GM04504 (cell line): ENCODE measurements at regions not wholly inside any gene's neighbourhood (a gene's known extent, or its start where the extent isn't known, plus 50 kb on each side); places are given as distances from the start of the nearest gene placed in this dataset.

ENCODE experiments used
- DNase-seq: peaks from one replicate; pipeline ENCODE4 v3.0.0-alpha.2; 2012; ENCODE audit warnings: low read depth

DNA sequence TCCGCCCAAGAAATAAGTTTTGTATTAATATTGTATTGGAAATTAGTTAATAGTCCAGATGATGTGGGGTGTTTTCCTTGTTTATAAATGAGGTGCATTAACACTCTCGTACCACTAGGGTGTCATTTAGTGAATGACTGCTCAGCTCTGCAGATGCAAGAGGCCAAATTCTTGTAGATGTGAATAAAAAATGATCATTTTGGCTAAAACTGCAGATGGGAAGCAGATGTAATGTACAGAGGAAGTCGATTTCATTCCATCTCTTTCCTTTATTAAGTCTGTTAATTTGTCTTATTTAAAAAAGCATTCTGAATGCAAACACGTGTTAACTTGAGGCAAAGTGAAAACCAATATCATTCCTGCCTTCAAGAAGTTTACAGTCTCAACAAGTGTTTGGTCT lies 108.1 kb downstream of the DHX15 start:
- no peak for DNase-seq

GRCh38 chr4:24475756-24476155 lies 108.6 kb downstream of the DHX15 start:
- DNase-seq, result no peak

DNA sequence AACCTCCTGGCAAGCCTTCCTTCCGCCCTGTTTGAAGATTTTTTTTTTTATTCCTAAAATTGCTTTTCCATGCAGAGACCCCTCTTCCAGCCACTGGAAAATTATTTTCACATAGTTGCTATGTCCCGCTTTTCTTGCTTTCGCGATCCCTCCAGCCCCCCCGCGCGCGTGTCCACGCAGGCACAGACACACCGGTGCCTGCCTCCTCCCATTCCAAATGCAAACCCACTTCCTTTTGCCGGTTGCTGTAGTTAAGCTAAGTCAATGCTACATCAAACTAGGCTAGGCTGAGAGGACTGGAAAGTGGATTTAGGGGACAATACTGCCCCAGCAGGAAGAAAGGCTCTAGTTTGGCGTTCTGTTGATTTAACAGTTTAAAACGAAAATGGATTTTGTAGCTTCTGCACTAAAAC lies 111.0 kb downstream of the DHX15 start:
- DNase-seq, result no peak

GRCh38 chr4:24472514-24473308 lies 111.6 kb downstream of the DHX15 start:
- DNase-seq, result peak; percentile 50

- no peak for DNase-seq
Observed at GRCh38 chr4:24472161-24472510, 112.2 kb downstream of the DHX15 start.

GRCh38 chr4:24471486-24472160 lies 112.7 kb downstream of the DHX15 start:
- DNase-seq, result no peak

GRCh38 chr4:24470666-24471485 lies 113.5 kb downstream of the DHX15 start:
- no peak for DNase-seq

DNA sequence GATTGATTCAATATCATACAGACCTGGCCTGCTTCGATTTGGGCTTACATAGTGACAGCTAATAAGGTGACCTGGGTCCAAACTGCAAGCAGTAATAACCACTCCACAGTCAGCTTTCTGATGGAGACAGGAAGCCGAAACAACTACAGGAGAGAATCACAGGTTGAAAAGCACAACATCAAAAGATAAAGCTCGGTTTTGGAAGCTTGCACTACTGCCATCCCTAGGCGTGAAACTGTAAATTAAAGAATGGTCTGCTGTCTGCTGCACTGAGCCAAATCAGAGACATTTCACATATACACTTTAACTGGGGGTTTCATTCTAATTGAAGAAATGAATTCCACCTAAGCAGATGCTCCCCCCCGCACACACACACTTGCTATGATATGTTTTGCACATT lies 116.3 kb downstream of the DHX15 start:
- DNase-seq, result no peak

DNA sequence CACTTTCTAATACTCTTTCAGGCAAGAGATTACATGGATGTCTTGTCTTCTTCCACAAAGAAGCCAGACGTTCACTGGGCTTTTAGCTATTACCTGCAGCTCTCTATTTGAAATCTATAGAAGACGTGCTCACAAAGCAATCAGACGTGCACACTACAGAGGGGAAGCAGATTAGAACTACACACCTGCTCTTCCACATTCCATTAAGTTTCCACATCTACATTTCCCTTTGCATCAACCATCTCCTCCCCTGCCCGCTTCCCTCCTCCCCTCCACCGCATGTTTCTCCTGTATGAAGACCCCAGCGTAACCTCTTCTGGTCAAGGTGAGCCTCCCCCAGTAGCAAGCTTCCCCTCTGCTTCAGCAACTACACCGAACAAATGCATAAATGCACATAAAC lies 119.8 kb downstream of the DHX15 start:
- no peak for DNase-seq

GRCh38 chr4:24456431-24456830 lies 127.9 kb downstream of the DHX15 start:
- DNase-seq, result no peak

- DNase-seq, result no peak
Observed at GRCh38 chr4:24453951-24454350, 130.4 kb downstream of the DHX15 start.

DNA sequence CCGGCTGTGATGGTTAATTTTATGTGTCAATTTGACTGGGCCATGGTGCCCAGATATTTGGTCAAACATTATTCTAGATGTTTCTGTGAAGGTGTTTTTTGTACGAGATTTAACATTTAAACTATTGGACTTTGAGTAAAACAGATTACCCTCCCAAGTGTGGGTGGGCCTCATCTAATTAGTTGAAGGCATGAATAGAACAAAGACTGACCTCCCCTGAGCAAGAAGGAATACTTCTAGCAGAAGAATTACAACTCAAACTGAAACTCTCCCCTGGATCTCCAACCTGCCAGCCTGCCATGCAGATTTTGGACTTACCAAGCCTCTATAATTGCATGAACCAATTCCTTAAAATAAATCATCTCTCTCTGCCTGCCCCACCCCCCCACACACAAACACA lies 132.5 kb downstream of the DHX15 start:
- DNase-seq, result no peak

GRCh38 chr4:24443200-24443599 lies 141.2 kb downstream of the DHX15 start:
- no peak for DNase-seq

DNA sequence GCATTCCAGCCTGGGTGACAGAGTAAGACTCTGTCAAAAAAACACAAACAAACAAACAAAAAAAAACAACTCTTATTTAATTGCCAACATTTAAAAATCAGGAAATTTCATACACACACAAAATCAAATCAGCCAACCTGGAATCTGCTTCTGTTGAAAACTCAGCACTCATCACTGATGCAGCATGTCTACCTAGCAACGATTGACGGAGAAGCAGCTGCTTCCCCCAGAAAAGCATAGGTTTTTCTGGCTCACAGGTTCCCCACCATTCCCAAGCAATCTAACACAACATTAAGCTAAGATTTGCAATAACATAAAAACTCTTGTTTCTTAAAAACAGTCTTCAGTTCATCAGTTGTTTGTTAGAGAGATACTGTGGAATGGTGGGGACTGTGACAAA lies 143.6 kb downstream of the DHX15 start:
- no peak for DNase-seq

DNA sequence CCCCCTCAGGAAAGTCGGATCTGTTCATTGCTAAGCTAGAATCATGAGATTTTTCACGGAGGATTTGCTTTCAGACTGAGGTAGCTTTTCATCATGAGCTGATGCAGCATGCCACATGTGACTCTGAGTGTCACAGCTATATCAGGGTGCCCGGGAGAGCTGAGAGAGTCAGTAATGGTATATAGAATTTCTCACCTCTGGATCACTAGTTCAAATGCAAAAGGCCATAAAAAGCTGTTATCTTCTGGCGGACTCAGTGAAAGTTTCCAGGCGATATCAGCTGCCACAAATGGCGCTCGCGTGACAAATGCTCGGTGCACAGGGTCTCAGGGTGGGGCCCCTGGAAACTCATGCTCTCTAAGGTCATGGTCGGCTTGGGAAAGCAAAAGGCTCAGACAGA lies 150.1 kb downstream of the DHX15 start:
- no peak for DNase-seq

GRCh38 chr4:24433515-24434214 lies 150.7 kb downstream of the DHX15 start:
- DNase-seq, result no peak

DNA sequence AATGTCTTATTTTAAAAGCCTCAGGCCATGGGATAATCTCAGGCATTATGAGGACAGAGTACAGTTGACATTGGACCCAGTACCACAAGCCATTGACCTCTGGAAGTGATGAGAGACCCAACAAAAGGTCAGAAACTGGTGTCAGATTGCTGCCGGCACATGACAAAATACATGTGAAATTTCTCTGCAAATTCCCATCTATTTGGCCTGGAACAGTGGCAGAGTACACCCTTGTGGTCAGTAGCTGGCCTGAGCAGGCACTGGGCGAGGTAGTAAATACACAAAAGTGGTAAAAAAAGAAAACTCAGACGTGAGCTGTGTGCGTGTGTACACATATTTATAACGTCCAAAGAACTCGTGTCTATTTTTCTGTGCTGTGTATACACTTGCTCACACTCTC lies 155.5 kb downstream of the DHX15 start:
- no peak for DNase-seq

DNA sequence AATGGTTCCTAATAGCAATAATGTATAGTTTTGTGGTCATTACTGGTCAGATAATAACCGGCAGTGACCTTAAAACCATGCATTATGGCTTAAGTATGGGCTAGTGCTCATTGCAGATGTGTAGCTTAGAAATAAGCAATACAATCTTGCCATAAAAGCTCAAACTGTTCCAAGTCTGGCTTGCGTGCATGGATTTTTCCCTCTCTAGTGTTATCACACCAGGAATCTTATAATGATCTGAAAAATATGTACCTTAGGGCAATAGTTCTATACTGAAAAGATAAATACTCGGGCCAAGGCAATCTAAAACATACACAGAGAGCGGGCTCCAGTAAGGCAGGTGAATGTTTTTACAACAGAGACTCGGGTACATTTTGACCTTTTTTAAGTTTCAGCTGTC lies 157.8 kb downstream of the DHX15 start:
- no peak for DNase-seq

DNA sequence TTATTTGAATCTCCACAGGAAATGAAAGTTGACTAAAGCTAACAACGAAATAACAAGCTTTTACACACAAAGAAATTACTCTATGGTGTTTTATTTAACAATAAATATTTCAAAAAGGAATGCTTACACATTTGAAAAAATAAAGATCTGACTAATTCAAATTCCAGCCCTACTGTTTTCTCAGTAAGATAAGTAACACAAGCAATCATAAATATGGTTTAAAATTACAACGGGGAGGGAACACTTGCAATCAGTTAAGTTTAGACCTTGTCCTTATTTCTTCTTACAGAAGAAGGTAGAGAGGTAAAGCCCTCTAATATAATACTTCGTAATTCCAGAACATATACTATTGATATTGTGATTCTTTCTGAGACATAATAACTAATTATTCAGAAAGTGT lies 158.5 kb downstream of the DHX15 start:
- no peak for DNase-seq

DNA sequence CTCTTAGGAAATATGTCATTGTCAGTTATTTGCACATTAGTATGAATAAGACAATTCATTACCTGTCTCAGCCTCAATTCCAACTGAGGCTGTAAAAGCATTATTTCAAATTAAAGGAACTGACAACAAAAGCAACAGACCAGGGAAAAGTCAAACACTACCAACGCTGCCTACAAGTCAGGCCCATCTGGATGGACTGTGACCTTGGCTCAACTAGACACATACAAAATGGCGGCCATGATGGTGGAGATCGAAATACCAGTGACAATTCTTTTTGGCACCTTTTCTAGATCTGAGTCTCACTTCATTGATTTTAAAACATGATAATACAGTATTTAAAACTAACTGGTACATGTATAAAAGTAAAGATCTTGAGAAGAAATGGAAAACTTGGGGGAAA lies 160.7 kb downstream of the DHX15 start:
- no peak for DNase-seq

GRCh38 chr4:24422644-24423043 lies 161.7 kb downstream of the DHX15 start:
- no peak for DNase-seq
